ENCODE measurements at regions not wholly inside any gene's neighbourhood (a gene's known extent, or its start where the extent isn't known, plus 50 kb on each side); places are given as distances from the start of the nearest gene placed in this dataset.
"Not testable (repeated sequence)": the region's sequence is repeated elsewhere in the genome, so short reads cannot be mapped to it uniquely, and the experiment has no call there.

GRCh38 chr21:27517177-27517576, 550.3 kb upstream of the ADAMTS5 start:
- TF ChIP-seq CTCF (IDR thresholded peaks at IDR 0.05; ENCODE audit: insufficient read depth, low read length, poor library complexity, severe bottlenecking); EZH2phosphoT487 (conservative IDR thresholded peaks at IDR 0.05; ENCODE audit: low read length): not testable (repeated sequence)
